ENCODE measurements at regions not wholly inside any gene's neighbourhood (a gene's known extent, or its start where the extent isn't known, plus 50 kb on each side); places are given as distances from the start of the nearest gene placed in this dataset.

DNA sequence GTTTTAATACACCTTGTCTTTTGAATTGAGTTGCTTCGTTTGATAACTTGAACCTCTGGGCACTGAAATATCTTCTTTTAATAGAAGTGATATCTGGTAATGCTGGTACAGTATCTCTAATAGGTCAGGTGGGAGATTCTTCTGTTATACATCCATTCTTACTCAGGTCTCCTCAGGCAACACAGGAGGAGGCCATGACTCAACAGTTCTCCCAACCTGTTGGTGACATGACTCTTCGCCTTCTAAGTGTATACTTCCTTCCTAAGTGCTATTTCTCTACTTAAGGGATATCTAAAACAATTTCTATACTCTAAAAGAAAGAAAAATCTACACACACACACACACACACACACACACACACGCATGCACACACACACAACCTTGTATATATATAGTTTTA, 509.1 kb downstream of the PCNX1 start:
- Histone ChIP-seq H3K27ac (no peak overlapping the region), H3K36me3 (replicated peaks in 1 of 2; ENCODE audit: insufficient read depth in 1 of 2, low read depth in 2 of 2) (no peaks in the 10 kb centered on the region), H3K27me3 (no peaks in the 10 kb centered on the region), H3K4me3 (no peak overlapping the region), H3K9me3 (no peaks in the 10 kb centered on the region), H3K4me1 (peaks cover 3% of the 10 kb centered on the region)
- WGBS, 2 donors: 92 to 95% methylated on average over 3 of the region's 3 CpGs
- intact Hi-C loops (cut with DNase I): no loop called here
- TF ChIP-seq POLR2A (IDR thresholded peaks at IDR 0.05): no peak
- TF ChIP-seq, protein P1, sequence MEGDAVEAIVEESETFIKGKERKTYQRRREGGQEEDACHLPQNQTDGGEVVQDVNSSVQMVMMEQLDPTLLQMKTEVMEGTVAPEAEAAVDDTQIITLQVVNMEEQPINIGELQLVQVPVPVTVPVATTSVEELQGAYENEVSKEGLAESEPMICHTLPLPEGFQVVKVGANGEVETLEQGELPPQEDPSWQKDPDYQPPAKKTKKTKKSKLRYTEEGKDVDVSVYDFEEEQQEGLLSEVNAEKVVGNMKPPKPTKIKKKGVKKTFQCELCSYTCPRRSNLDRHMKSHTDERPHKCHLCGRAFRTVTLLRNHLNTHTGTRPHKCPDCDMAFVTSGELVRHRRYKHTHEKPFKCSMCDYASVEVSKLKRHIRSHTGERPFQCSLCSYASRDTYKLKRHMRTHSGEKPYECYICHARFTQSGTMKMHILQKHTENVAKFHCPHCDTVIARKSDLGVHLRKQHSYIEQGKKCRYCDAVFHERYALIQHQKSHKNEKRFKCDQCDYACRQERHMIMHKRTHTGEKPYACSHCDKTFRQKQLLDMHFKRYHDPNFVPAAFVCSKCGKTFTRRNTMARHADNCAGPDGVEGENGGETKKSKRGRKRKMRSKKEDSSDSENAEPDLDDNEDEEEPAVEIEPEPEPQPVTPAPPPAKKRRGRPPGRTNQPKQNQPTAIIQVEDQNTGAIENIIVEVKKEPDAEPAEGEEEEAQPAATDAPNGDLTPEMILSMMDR (IDR thresholded peaks at IDR 0.05): no peak
- ATAC-seq: no peak
- DNase-seq: no peak

DNA sequence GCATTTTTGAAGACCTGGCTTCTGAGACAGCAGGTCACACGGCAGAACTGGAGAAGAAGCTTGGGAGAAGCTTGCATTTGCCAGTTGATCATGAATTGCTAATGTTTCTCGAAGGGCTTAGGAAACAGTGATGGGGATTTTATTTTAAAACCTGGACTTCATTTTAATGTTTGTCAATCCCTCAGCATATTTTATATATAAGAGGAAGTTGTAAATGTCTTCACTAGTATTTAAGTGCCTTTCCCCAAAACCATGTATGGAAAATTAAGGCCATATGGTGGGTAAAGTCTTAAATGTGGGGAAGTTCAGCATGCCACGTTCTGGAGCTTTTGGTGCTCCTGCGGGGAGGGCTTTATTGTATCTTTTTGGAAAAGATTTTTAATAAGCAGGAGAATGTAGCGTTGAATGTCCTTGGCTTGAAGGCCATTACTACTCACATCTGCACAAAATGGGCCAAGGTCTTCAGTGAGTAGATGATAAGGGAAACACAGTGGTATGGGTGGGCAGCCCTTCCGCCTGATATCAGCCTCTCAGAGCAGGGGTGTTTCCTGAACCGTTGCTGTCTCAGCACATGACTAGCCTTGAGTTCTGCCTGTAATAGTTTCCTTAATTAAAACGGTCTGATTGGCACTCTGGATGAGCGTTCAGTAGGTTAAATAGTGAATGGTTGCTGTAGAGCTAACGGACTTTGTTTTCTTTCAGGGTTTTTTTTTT, 511.4 kb downstream of the PCNX1 start:
- no peaks in the 10 kb centered on the region for H3K27me3 ChIP-seq
- 75 to 81% methylated on average over 10 of the region's 10 CpGs for WGBS, 2 donors
- H3K4me3 ChIP-seq: no peak overlapping the region
- ATAC-seq (no peak), DNase-seq (no peak)
- no peak for TF ChIP-seq POLR2A (IDR thresholded peaks at IDR 0.05)
- TF ChIP-seq, protein P1 (IDR thresholded peaks at IDR 0.05): no peak
- no peaks in the 10 kb centered on the region for H3K9me3 ChIP-seq
- H3K27ac ChIP-seq: no peak overlapping the region
- no peaks in the 10 kb centered on the region for H3K4me1 ChIP-seq
- intact Hi-C loops (cut with DNase I): no loop called here
- H3K36me3 ChIP-seq (replicated peaks in 1 of 2; ENCODE audit: insufficient read depth in 1 of 2, low read depth in 2 of 2): no peaks in the 10 kb centered on the region

DNA sequence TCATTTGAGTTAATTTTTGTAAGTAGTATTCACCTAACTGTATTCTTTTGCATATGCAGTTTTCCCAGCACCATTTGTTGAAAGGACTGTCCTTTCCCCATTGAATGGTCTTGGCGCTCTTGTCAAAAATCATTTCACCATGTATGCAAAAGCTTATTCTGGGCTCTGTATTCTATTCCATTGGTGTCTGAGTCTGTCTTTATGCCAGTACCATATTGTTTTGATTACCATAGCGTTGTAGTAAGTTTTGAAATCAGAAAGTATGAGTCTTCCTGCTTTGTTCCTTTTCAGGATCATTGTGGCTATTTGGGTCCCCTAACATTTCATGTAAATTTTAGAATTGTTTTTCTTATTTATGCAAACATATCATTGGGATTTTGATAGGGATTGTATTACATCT, 508.7 kb upstream of the RGS6 start:
- TF ChIP-seq, protein P1 (IDR thresholded peaks at IDR 0.05): no peak
- no peak for TF ChIP-seq POLR2A (IDR thresholded peaks at IDR 0.05)
- Histone ChIP-seq H3K27me3 (no peaks in the 10 kb centered on the region), H3K9me3 (peaks cover 0 to 4% (median 0%) of the 10 kb centered on the region in 3 donors), H3K4me3 (no peak overlapping the region), H3K4me1 (no peaks in the 10 kb centered on the region), H3K27ac (no peak overlapping the region), H3K36me3 (replicated peaks in 1 of 2; ENCODE audit: insufficient read depth in 1 of 2, low read depth in 2 of 2) (no peaks in the 10 kb centered on the region)
- intact Hi-C loops (cut with DNase I): no loop called here
- DNase-seq (no peak), ATAC-seq (no peak)
- 98% methylated on average over 2 of the region's 2 CpGs for WGBS, 2 donors

DNA sequence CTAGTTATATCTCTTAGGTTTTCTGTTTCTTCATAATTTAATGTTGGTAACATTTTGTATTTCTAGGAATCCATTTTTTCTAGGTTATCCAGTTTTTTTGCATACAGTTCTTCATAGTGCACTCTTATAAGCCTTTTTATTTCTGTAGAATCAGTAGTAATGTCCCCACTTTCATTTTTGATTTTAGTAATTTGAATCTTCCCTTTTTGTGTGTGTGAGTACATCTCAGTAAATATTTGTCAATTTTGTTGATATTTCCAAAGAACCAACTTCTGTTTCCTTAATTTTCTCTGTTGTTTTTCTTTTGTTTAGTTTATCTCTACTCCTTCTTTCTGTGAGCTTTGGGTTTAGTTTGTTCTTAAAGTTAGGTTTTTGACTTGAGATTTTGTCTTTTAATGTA, 507.3 kb upstream of the RGS6 start:
- H3K27ac ChIP-seq: no peak overlapping the region
- no peaks in the 10 kb centered on the region for H3K4me1 ChIP-seq
- TF ChIP-seq POLR2A (IDR thresholded peaks at IDR 0.05): no peak
- TF ChIP-seq, protein P1 (IDR thresholded peaks at IDR 0.05): no peak
- H3K9me3 ChIP-seq: peaks cover 0 to 4% (median 0%) of the 10 kb centered on the region in 3 donors
- H3K36me3 ChIP-seq (replicated peaks in 1 of 2; ENCODE audit: insufficient read depth in 1 of 2, low read depth in 2 of 2): no peaks in the 10 kb centered on the region
- ATAC-seq (no peak), DNase-seq (no peak)
- no peaks in the 10 kb centered on the region for H3K27me3 ChIP-seq
- intact Hi-C loops (cut with DNase I): no loop called here
- H3K4me3 ChIP-seq: no peak overlapping the region

DNA sequence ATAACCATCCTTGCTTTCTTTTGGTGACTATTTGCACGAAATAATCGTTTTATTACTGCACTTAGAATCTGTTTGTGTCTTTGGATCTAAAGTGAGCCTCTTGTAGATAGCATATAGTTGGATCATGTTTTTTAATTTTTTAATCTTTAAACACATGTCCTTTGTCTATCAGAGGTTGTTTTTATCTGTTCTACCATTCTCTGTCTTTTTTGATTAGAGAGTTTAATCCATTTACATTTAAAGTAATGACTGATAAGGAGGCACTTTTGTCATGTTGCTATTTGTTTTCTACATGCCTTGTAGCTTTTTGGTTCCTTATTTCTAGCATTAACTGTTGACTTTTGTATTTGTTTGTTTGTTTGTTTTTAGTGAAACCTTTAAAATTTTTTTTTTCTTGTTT, 506.2 kb upstream of the RGS6 start:
- WGBS, 2 donors: 95 to 96% methylated on average over 2 of the region's 2 CpGs
- H3K36me3 ChIP-seq (replicated peaks in 1 of 2; ENCODE audit: insufficient read depth in 1 of 2, low read depth in 2 of 2): no peaks in the 10 kb centered on the region
- ATAC-seq (no peak), DNase-seq (no peak)
- no peaks in the 10 kb centered on the region for H3K4me1 ChIP-seq
- no peaks in the 10 kb centered on the region for H3K27me3 ChIP-seq
- H3K9me3 ChIP-seq: peaks cover 0 to 4% (median 0%) of the 10 kb centered on the region in 3 donors
- no peak overlapping the region for H3K27ac ChIP-seq
- TF ChIP-seq, protein P1 (IDR thresholded peaks at IDR 0.05): no peak
- TF ChIP-seq POLR2A (IDR thresholded peaks at IDR 0.05): no peak
- intact Hi-C loops (cut with DNase I): no loop called here
- no peak overlapping the region for H3K4me3 ChIP-seq

All from body of pancreas (tissue), 4 donors.